ENCODE measurements at regions not wholly inside any gene's neighbourhood (a gene's known extent, or its start where the extent isn't known, plus 50 kb on each side); places are given as distances from the start of the nearest gene placed in this dataset.
"Not testable (repeated sequence)": the region's sequence is repeated elsewhere in the genome, so short reads cannot be mapped to it uniquely, and the experiment has no call there.

DNA sequence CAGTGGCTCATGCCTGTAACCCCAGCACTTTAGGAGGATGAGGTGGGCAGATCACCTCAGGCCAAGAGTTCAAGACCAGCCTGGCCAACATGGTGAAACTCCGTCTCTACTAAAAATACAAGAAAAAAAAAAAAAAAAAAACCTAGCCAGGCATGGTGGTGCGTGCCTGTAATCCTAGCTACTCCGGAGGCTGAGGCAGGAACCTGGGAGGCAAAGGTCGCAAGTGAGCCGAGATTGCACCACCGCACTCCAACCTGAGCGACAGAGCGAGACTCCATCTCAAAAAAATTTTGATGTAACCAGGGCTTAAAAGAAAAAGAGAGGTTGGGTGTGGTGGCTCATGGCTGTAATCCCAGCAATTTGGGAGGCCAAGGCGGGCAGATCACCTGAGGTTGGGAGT, 66.4 kb upstream of the PRR5 start:
- H4K20me1 ChIP-seq (replicated peaks; ENCODE audit: control insufficient read depth, extremely low read depth, insufficient read depth, low read length); H3K27ac ChIP-seq (ENCODE audit: insufficient read depth, low read depth, low read length); H2AFZ ChIP-seq (ENCODE audit: low read depth, low read length); H3K9me3 ChIP-seq (replicated peaks; ENCODE audit: control insufficient read depth, insufficient read depth, low read length); FAIRE-seq; H3K4me3 ChIP-seq (replicated peaks in 1 of 3; ENCODE audit: insufficient read depth in 1 of 3, low read depth in 1 of 3, low read length in 3 of 3); H3K27me3 ChIP-seq (ENCODE audit: control insufficient read depth in 2 of 2, insufficient read depth in 2 of 2, low read length in 2 of 2); H3K4me2 ChIP-seq (ENCODE audit: insufficient read depth, low read length); intact Hi-C loops (cut with micrococcal nuclease); BruUV-seq (replicated peaks); dilution Hi-C loops (cut with MboI; ENCODE audit: extremely low pct_ligation_motif_present, low sequenced_read_pairs); POLR2A ChIA-PET; H3K4me1 ChIP-seq (ENCODE audit: control insufficient read depth, extremely low read depth, insufficient read depth, low read length); H3K9ac ChIP-seq (replicated peaks; ENCODE audit: extremely low read depth, insufficient read depth, low read length); H3K79me2 ChIP-seq (ENCODE audit: control insufficient read depth, insufficient read depth, low read length); H3K9me1 ChIP-seq (replicated peaks; ENCODE audit: control insufficient read depth, extremely low read depth, insufficient read depth, low read length); DNase-seq (ENCODE audit: low read depth, low spot score); H3K36me3 ChIP-seq (ENCODE audit: control insufficient read depth in 2 of 2, extremely low read depth in 1 of 2, insufficient read depth in 2 of 2, low read length in 2 of 2): not testable (repeated sequence)
- CTCF ChIA-PET: interaction anchor here (0.8 to 1.4 kb wide), 5 partner anchors 8 to 642 kb away, joined by 3 to 5 read pairs (median 5); no protein-coding TSS in a partner anchor

DNA sequence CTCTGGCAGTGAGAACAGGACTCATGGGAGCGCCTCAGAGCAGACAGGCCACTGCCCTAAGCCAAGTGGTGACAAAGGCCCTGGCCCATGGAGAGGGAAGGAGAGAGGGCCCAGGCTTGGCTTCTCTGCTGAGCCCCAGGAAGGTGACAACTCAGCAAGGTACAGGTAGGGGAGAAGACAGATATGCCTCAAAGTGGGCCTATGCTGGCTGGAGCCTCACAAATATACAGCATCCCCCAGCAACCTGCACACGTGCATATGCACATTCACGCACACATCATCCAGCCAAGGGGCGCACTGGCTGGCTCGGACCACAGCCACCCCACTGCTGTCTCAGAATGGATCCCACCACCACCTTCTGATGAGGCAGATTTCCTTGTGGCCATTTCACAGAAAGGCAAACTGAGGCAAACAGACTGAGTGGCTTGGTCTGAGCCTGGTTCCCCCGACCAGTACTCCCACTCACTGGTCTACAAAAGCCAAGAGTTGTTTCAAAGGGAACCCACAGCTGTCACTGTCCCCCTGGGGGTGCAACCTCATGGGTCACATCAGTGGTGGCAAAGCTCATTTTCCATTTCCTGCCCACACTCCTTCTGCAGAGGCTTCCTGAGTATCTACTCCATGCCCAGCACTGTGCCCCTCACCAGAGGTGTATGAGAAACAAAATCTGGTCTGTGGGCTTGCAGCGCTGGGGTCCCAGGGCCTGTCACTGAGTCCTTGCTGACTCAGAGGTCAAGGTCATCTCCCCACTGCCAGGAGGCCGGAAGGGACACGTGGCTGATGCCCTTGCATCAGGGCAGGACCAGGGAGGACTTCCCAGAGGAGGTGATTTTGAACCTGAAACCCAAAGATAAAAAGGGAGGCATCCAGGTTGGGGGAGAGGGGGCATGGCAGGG, 67.3 kb upstream of the PRR5 start:
- no peak for TF ChIP-seq FOS (IDR thresholded peaks at IDR 0.05; ENCODE audit: borderline replicate concordance, insufficient read depth, low read length)
- no peak for TF ChIP-seq JUN (IDR thresholded peaks at IDR 0.05; ENCODE audit: borderline replicate concordance, insufficient read depth, insufficient read length, low read depth)
- no peak for TF ChIP-seq POLR2AphosphoS5 (IDR thresholded peaks at IDR 0.05; ENCODE audit: insufficient read depth, low read depth, low read length)
- TF ChIP-seq, protein P1, sequence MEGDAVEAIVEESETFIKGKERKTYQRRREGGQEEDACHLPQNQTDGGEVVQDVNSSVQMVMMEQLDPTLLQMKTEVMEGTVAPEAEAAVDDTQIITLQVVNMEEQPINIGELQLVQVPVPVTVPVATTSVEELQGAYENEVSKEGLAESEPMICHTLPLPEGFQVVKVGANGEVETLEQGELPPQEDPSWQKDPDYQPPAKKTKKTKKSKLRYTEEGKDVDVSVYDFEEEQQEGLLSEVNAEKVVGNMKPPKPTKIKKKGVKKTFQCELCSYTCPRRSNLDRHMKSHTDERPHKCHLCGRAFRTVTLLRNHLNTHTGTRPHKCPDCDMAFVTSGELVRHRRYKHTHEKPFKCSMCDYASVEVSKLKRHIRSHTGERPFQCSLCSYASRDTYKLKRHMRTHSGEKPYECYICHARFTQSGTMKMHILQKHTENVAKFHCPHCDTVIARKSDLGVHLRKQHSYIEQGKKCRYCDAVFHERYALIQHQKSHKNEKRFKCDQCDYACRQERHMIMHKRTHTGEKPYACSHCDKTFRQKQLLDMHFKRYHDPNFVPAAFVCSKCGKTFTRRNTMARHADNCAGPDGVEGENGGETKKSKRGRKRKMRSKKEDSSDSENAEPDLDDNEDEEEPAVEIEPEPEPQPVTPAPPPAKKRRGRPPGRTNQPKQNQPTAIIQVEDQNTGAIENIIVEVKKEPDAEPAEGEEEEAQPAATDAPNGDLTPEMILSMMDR (IDR thresholded peaks at IDR 0.05; ENCODE audit: extremely low read depth in 1 of 2, insufficient read depth in 1 of 2, low read depth in 1 of 2, low read length in 2 of 2): no peak
- TF ChIP-seq MYC (IDR thresholded peaks at IDR 0.05; ENCODE audit: low read depth, low read length): no peak
- TF ChIP-seq GATA2 (IDR thresholded peaks at IDR 0.05; ENCODE audit: insufficient read depth, insufficient read length, low read depth, low read length): no peak
- TF ChIP-seq POLR2A (IDR thresholded peaks at IDR 0.05; ENCODE audit: low read depth, low read length): no peak
- no peak for TF ChIP-seq EZH2 (IDR thresholded peaks at IDR 0.05; ENCODE audit: borderline replicate concordance, low read depth, low read length, severe bottlenecking)
- TF ChIP-seq, protein P2, sequence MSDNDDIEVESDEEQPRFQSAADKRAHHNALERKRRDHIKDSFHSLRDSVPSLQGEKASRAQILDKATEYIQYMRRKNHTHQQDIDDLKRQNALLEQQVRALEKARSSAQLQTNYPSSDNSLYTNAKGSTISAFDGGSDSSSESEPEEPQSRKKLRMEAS (IDR thresholded peaks at IDR 0.05; ENCODE audit: insufficient read depth, insufficient read length): no peak
- Histone ChIP-seq H3K9me1 (replicated peaks; ENCODE audit: control insufficient read depth, extremely low read depth, insufficient read depth, low read length) (no peaks in the 10 kb centered on the region), H4K20me1 (replicated peaks; ENCODE audit: control insufficient read depth, extremely low read depth, insufficient read depth, low read length) (no peaks in the 10 kb centered on the region), H3K27ac (ENCODE audit: insufficient read depth, low read depth, low read length) (no peak overlapping the region), H3K9me3 (replicated peaks; ENCODE audit: control insufficient read depth, insufficient read depth, low read length) (no peaks in the 10 kb centered on the region), H3K4me1 (ENCODE audit: control insufficient read depth, extremely low read depth, insufficient read depth, low read length) (peaks cover 8% of the 10 kb centered on the region), H3K36me3 (ENCODE audit: control insufficient read depth in 2 of 2, extremely low read depth in 1 of 2, insufficient read depth in 2 of 2, low read length in 2 of 2) (no peaks in the 10 kb centered on the region), H3K79me2 (ENCODE audit: control insufficient read depth, insufficient read depth, low read length) (no peaks in the 10 kb centered on the region), H3K9ac (replicated peaks; ENCODE audit: extremely low read depth, insufficient read depth, low read length) (no peak overlapping the region), H3K4me3 (replicated peaks in 1 of 3; ENCODE audit: insufficient read depth in 1 of 3, low read depth in 1 of 3, low read length in 3 of 3) (no peak overlapping the region), H3K4me2 (ENCODE audit: insufficient read depth, low read length) (no peak overlapping the region), H3K27me3 (ENCODE audit: control insufficient read depth in 2 of 2, insufficient read depth in 2 of 2, low read length in 2 of 2) (no peaks in the 10 kb centered on the region), H2AFZ (ENCODE audit: low read depth, low read length) (no peak overlapping the region)
- ChIA-PET CTCF (interaction anchor here (0.9 to 1.4 kb wide), 4 partner anchors 8 to 641 kb away, joined by 3 to 5 read pairs (median 5); no protein-coding TSS in a partner anchor), POLR2A (no interaction called here)
- no TSS peak for BruUV-seq (replicated peaks)
- dilution Hi-C loops (cut with MboI; ENCODE audit: extremely low pct_ligation_motif_present, low sequenced_read_pairs) (no loop called here), intact Hi-C loops (cut with micrococcal nuclease) (no loop called here)
- no peak for FAIRE-seq
- DNase-seq (ENCODE audit: low read depth, low spot score): no peak

Measured in endothelial cell of umbilical vein (primary cell).